ENCODE measurements at regions not wholly inside any gene's neighbourhood (a gene's known extent, or its start where the extent isn't known, plus 50 kb on each side); places are given as distances from the start of the nearest gene placed in this dataset.

DNA sequence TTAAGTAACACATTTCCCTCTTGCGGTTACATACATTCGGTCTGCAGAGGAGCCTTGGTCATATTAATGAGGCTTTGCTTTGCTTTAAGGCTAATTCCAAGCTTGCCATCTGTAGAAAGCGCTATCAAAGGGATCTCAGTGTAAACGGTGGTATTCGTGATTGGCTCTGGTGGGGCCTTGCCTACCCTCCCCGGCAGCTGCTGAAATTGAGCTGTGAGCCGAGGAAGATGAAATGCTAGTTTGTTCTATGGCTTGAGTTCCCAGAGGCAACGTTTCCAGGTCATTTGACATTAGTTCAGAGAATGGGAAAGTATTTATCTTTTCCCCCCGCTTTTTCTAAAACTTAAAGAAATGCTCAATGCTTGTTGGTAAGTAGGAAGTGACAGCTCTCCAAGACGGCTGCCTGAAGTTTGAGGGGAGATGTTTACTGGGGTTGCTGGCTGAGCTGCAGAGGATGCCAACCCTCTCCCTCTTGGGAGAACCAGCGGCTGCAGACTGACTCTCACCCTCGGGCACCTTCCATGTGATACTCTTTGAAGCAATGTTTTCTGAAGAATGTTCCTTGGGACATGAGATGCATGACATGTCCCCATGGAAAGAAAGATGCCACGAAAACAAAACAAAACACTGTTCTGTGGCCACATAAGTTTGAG is 458.7 kb upstream of the EEF2KMT start:
- no peaks in the 10 kb centered on the region for H3K36me3 ChIP-seq (ENCODE audit: control insufficient read depth in 2 of 2, insufficient read depth in 2 of 2, low read length in 1 of 2)
- H3K4me1 ChIP-seq (ENCODE audit: control insufficient read depth in 2 of 2, insufficient read depth in 2 of 2, low read length in 1 of 2): no peaks in the 10 kb centered on the region
- no peak overlapping the region for H3K27ac ChIP-seq (ENCODE audit: low read depth in 2 of 2, low read length in 1 of 2)
- 69 to 70% methylated on average over 13 of the region's 13 CpGs for WGBS, 2 donors
- H3K4me3 ChIP-seq (ENCODE audit: low read depth in 1 of 2, low read length in 2 of 2): no peak overlapping the region
- no peaks in the 10 kb centered on the region for H3K27me3 ChIP-seq (ENCODE audit: control insufficient read depth in 1 of 2, insufficient read depth in 2 of 2, low read length in 2 of 2)
- H3K9me3 ChIP-seq (ENCODE audit: control insufficient read depth in 2 of 2, insufficient read depth in 1 of 2, low read depth in 1 of 2, low read length in 1 of 2): peaks cover 0 to 4% of the 10 kb centered on the region in 2 donors

DNA sequence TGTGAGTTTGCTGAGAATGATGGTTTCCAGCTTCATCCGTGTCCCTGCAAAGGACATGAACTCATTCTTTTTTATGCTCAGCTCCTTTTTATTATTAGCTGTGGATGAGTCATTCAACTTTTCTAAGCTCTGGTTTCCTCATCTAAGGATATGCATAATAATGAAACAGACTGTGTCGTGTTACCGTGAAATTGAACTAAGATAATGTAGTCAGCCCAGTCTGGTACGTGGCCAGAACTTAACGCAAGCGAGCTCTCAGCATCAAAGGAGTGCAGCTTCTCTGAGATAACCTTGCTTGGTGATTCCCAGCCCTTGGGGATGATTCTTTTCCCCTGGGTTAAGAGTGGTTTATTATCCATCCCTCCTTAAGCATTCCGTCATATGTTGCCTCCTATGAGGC is 454.3 kb upstream of the EEF2KMT start:
- WGBS, 2 donors: 49 to 67% methylated on average over 7 of the region's 7 CpGs
- peaks cover 0 to 3% of the 10 kb centered on the region in 2 donors for H3K9me3 ChIP-seq (ENCODE audit: control insufficient read depth in 2 of 2, insufficient read depth in 1 of 2, low read depth in 1 of 2, low read length in 1 of 2)
- no peaks in the 10 kb centered on the region for H3K27me3 ChIP-seq (ENCODE audit: control insufficient read depth in 1 of 2, insufficient read depth in 2 of 2, low read length in 2 of 2)
- H3K27ac ChIP-seq (ENCODE audit: low read depth in 2 of 2, low read length in 1 of 2): no peak overlapping the region
- no peaks in the 10 kb centered on the region for H3K4me1 ChIP-seq (ENCODE audit: control insufficient read depth in 2 of 2, insufficient read depth in 2 of 2, low read length in 1 of 2)
- H3K4me3 ChIP-seq (ENCODE audit: low read depth in 1 of 2, low read length in 2 of 2): no peak overlapping the region
- H3K36me3 ChIP-seq (ENCODE audit: control insufficient read depth in 2 of 2, insufficient read depth in 2 of 2, low read length in 1 of 2): no peaks in the 10 kb centered on the region

DNA sequence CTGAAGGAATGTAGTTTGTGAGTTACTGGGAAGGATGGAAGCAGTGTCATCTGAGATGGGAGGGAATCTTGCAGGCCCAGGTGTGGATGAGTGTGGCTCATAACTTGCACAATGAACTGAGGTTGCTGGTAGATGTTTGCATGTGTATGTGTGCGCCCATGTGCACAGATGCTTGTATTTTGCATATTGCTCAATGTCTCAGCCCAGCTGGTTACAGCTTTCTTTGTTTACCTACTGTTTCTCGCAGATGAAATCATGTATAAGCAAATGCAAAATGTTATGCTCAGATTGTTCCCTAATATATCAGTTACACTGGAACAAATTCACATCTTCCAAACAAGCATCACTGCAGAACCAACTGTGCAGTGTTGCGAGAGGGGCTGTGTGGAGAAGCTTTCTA is 452.2 kb upstream of the EEF2KMT start:
- Histone ChIP-seq H3K27ac (ENCODE audit: low read depth in 2 of 2, low read length in 1 of 2) (no peak overlapping the region), H3K4me1 (ENCODE audit: control insufficient read depth in 2 of 2, insufficient read depth in 2 of 2, low read length in 1 of 2) (no peaks in the 10 kb centered on the region), H3K4me3 (ENCODE audit: low read depth in 1 of 2, low read length in 2 of 2) (no peak overlapping the region), H3K9me3 (ENCODE audit: control insufficient read depth in 2 of 2, insufficient read depth in 1 of 2, low read depth in 1 of 2, low read length in 1 of 2) (peaks cover 0 to 3% of the 10 kb centered on the region in 2 donors), H3K36me3 (ENCODE audit: control insufficient read depth in 2 of 2, insufficient read depth in 2 of 2, low read length in 1 of 2) (no peaks in the 10 kb centered on the region), H3K27me3 (ENCODE audit: control insufficient read depth in 1 of 2, insufficient read depth in 2 of 2, low read length in 2 of 2) (no peaks in the 10 kb centered on the region)
- WGBS, 2 donors: 66 to 70% methylated on average over 3 of the region's 3 CpGs

DNA sequence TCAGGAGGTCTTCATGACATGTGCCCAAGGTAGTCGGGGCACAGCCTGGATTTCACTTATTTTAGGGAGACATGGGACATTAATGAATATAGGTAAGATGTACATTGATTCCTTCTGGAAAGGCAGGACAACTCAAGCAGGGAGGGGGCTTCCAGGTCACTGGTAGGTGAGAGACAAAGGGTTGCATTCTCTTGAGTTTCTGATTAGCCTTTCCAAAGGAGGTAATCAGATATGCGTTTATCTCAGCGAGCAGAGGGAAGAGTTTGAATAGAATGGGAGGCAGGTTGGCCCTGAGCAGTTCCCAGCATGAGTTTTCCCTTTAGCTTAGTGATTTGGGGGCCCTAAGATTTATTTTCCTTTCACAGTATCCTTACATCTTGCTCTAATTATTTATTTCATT is 443.8 kb upstream of the EEF2KMT start:
- Histone ChIP-seq H3K27me3 (ENCODE audit: control insufficient read depth in 1 of 2, insufficient read depth in 2 of 2, low read length in 2 of 2) (no peaks in the 10 kb centered on the region), H3K4me1 (ENCODE audit: control insufficient read depth in 2 of 2, insufficient read depth in 2 of 2, low read length in 1 of 2) (no peaks in the 10 kb centered on the region), H3K27ac (ENCODE audit: low read depth in 2 of 2, low read length in 1 of 2) (no peak overlapping the region), H3K4me3 (ENCODE audit: low read depth in 1 of 2, low read length in 2 of 2) (no peak overlapping the region), H3K36me3 (ENCODE audit: control insufficient read depth in 2 of 2, insufficient read depth in 2 of 2, low read length in 1 of 2) (no peaks in the 10 kb centered on the region), H3K9me3 (ENCODE audit: control insufficient read depth in 2 of 2, insufficient read depth in 1 of 2, low read depth in 1 of 2, low read length in 1 of 2) (no peaks in the 10 kb centered on the region)
- 36 to 56% methylated on average over 3 of the region's 3 CpGs for WGBS, 2 donors

DNA sequence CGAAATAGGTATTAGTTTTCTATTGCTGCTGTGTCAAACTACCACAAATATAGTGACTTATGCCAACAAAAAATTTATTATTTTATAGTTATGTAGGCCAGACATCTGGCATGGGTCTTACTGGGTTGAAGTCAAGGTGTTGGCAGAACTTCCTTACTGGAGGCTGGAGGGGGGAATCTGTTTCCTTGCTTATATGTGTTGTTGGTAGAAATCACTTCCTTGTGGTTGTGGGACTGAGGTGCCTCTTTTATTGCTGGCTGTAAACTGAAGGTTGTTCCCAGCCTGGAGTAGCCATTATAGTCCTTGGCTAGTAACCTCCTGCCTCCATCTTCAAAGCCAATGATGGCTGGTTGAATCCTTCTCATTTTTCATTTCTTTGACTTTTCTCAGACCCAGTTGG is 439.8 kb upstream of the EEF2KMT start:
- H3K27ac ChIP-seq (ENCODE audit: low read depth in 2 of 2, low read length in 1 of 2): no peak overlapping the region
- H3K36me3 ChIP-seq (ENCODE audit: control insufficient read depth in 2 of 2, insufficient read depth in 2 of 2, low read length in 1 of 2): no peaks in the 10 kb centered on the region
- 74 to 87% methylated on average over 1 of the region's 1 CpG for WGBS, 2 donors
- H3K9me3 ChIP-seq (ENCODE audit: control insufficient read depth in 2 of 2, insufficient read depth in 1 of 2, low read depth in 1 of 2, low read length in 1 of 2): peaks cover 0 to 4% of the 10 kb centered on the region in 2 donors
- no peaks in the 10 kb centered on the region for H3K4me1 ChIP-seq (ENCODE audit: control insufficient read depth in 2 of 2, insufficient read depth in 2 of 2, low read length in 1 of 2)
- no peaks in the 10 kb centered on the region for H3K27me3 ChIP-seq (ENCODE audit: control insufficient read depth in 1 of 2, insufficient read depth in 2 of 2, low read length in 2 of 2)
- no peak overlapping the region for H3K4me3 ChIP-seq (ENCODE audit: low read depth in 1 of 2, low read length in 2 of 2)

DNA sequence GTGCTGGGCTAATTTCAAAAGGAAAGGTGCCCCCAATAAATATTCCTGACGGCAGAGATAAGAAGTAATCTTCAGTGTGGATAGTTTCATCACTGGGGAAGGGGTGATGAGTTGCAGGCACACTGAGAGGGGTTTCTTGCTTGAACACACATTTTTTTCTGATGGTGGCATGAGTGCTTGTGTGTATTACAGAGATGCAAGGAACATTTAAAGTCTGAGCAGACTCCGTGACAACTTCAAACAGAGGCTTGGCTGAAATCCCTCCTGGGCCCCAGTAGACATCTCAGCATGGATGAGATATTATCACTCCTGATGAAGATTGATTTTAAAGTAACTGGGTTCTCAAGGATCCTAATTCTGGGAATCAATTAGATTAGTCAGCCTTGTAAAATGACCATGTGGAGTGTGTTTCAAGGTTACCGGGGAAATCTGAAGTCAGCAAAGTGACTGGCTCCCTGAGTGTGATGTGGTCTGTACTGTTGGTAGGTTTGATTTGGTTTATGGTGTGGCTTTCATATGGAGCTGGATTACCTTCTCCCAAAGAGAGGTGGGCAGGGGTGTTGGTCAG is 435.8 kb upstream of the EEF2KMT start:
- peaks cover 0 to 4% of the 10 kb centered on the region in 2 donors for H3K9me3 ChIP-seq (ENCODE audit: control insufficient read depth in 2 of 2, insufficient read depth in 1 of 2, low read depth in 1 of 2, low read length in 1 of 2)
- H3K27me3 ChIP-seq (ENCODE audit: control insufficient read depth in 1 of 2, insufficient read depth in 2 of 2, low read length in 2 of 2): no peaks in the 10 kb centered on the region
- WGBS, 2 donors: 54 to 64% methylated on average over 3 of the region's 3 CpGs
- no peaks in the 10 kb centered on the region for H3K36me3 ChIP-seq (ENCODE audit: control insufficient read depth in 2 of 2, insufficient read depth in 2 of 2, low read length in 1 of 2)
- H3K27ac ChIP-seq (ENCODE audit: low read depth in 2 of 2, low read length in 1 of 2): no peak overlapping the region
- H3K4me3 ChIP-seq (ENCODE audit: low read depth in 1 of 2, low read length in 2 of 2): no peak overlapping the region
- H3K4me1 ChIP-seq (ENCODE audit: control insufficient read depth in 2 of 2, insufficient read depth in 2 of 2, low read length in 1 of 2): no peaks in the 10 kb centered on the region

DNA sequence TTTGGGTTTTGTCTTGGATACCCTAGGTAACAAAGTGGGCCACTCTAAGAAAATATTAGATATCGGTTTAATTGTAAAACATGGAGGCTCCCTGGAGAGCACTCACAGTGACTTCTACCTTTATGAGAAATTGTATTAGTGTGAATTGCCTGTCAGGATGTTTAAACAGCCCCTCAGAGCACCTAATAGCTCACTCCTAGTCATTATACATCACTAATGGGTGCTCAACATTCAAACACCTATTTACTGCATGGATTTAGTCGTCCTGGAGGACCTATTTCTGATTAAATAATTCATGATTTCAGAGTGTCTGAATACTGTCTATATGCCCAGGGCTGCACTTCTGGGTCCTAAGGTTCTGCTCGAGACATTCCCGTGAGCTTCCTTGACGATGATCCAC is 430.2 kb upstream of the EEF2KMT start:
- Histone ChIP-seq H3K4me1 (ENCODE audit: control insufficient read depth in 2 of 2, insufficient read depth in 2 of 2, low read length in 1 of 2) (no peaks in the 10 kb centered on the region), H3K27ac (ENCODE audit: low read depth in 2 of 2, low read length in 1 of 2) (no peak overlapping the region), H3K4me3 (ENCODE audit: low read depth in 1 of 2, low read length in 2 of 2) (no peak overlapping the region), H3K9me3 (ENCODE audit: control insufficient read depth in 2 of 2, insufficient read depth in 1 of 2, low read depth in 1 of 2, low read length in 1 of 2) (peaks cover 0 to 2% of the 10 kb centered on the region in 2 donors), H3K36me3 (ENCODE audit: control insufficient read depth in 2 of 2, insufficient read depth in 2 of 2, low read length in 1 of 2) (no peaks in the 10 kb centered on the region), H3K27me3 (ENCODE audit: control insufficient read depth in 1 of 2, insufficient read depth in 2 of 2, low read length in 2 of 2) (no peaks in the 10 kb centered on the region)
- 81 to 90% methylated on average over 5 of the region's 5 CpGs for WGBS, 2 donors

DNA sequence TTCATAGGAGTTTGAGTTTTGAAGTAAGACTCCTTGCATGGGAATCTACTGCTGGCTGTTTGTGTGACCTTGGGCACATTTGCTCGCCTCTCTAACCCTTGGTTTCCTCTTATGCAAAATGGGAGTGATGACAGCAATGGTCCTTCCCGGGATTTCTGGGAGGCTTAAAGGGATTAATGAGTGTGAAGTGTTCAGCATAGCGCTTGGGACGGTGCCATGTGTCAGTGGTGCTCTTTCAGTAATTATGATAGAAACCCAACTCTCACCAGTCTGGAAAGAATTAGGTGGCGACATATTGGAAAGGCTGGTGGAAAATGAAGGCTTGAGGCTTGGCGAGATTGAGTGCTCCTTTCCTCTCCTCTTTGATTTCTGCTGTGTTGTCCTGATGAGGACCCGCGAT is 429.2 kb upstream of the EEF2KMT start:
- Histone ChIP-seq H3K9me3 (ENCODE audit: control insufficient read depth in 2 of 2, insufficient read depth in 1 of 2, low read depth in 1 of 2, low read length in 1 of 2) (peaks cover 0 to 2% of the 10 kb centered on the region in 2 donors), H3K27ac (ENCODE audit: low read depth in 2 of 2, low read length in 1 of 2) (no peak overlapping the region)
- 73 to 81% methylated on average over 8 of the region's 8 CpGs for WGBS, 2 donors

DNA sequence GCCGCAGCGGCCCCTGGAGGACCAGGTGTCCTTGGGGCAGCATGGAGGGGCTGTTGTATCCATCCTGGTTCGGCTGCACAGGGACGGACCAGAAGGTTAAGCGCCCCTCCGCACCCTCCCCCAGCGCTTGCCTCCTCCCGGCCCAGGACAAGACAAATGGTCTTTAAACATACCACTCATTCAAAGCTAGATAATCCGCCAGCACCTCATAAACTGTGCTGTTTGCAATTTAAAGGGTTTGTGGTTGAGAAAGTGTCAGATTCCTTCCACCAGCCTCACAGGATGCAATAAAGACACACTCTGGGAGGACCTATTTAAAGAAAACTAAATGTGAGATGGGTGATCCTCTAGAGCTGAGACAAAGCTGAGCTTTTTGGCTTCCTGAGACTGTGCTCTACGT is 426.2 kb upstream of the EEF2KMT start:
- Histone ChIP-seq H3K27me3 (ENCODE audit: control insufficient read depth in 1 of 2, insufficient read depth in 2 of 2, low read length in 2 of 2) (no peaks in the 10 kb centered on the region), H3K4me3 (ENCODE audit: low read depth in 1 of 2, low read length in 2 of 2) (no peak overlapping the region), H3K36me3 (ENCODE audit: control insufficient read depth in 2 of 2, insufficient read depth in 2 of 2, low read length in 1 of 2) (no peaks in the 10 kb centered on the region), H3K4me1 (ENCODE audit: control insufficient read depth in 2 of 2, insufficient read depth in 2 of 2, low read length in 1 of 2) (no peaks in the 10 kb centered on the region), H3K27ac (ENCODE audit: low read depth in 2 of 2, low read length in 1 of 2) (no peak overlapping the region), H3K9me3 (ENCODE audit: control insufficient read depth in 2 of 2, insufficient read depth in 1 of 2, low read depth in 1 of 2, low read length in 1 of 2) (peaks cover 0 to 2% of the 10 kb centered on the region in 2 donors)
- WGBS, 2 donors: 17 to 38% methylated on average over 10 of the region's 10 CpGs

More for the DNA sequence above, 429.2 kb upstream of the EEF2KMT start:
- Histone ChIP-seq H3K4me1 (ENCODE audit: control insufficient read depth in 2 of 2, insufficient read depth in 2 of 2, low read length in 1 of 2) (no peaks in the 10 kb centered on the region), H3K4me3 (ENCODE audit: low read depth in 1 of 2, low read length in 2 of 2) (no peak overlapping the region), H3K27me3 (ENCODE audit: control insufficient read depth in 1 of 2, insufficient read depth in 2 of 2, low read length in 2 of 2) (no peaks in the 10 kb centered on the region), H3K36me3 (ENCODE audit: control insufficient read depth in 2 of 2, insufficient read depth in 2 of 2, low read length in 1 of 2) (no peaks in the 10 kb centered on the region)

DNA sequence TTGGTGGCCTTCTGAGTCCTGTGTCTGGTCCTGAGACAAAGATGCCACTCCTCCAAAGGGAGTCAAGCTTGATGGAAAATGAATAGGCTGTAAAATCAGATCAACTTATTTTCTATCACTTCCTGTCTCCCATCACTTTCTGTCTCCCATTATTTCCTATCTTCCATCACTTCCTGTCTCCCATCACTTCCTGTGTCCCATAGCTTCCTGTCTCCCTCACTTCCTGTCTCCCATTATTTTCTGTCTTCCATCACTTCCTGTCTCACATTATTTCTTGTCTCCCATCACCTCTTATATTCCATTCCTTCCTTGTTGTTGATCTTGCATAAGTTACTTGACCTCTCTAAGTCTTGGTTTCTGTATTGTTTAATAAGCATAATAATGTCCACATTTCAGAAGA is 418.5 kb upstream of the EEF2KMT start:
- H3K27ac ChIP-seq (ENCODE audit: low read depth in 2 of 2, low read length in 1 of 2): no peak overlapping the region

More for the DNA sequence above, 418.5 kb upstream of the EEF2KMT start:
- no peaks in the 10 kb centered on the region for H3K4me1 ChIP-seq (ENCODE audit: control insufficient read depth in 2 of 2, insufficient read depth in 2 of 2, low read length in 1 of 2)
- no peaks in the 10 kb centered on the region for H3K27me3 ChIP-seq (ENCODE audit: control insufficient read depth in 1 of 2, insufficient read depth in 2 of 2, low read length in 2 of 2)
- no peak overlapping the region for H3K4me3 ChIP-seq (ENCODE audit: low read depth in 1 of 2, low read length in 2 of 2)
- no peaks in the 10 kb centered on the region for H3K36me3 ChIP-seq (ENCODE audit: control insufficient read depth in 2 of 2, insufficient read depth in 2 of 2, low read length in 1 of 2)
- H3K9me3 ChIP-seq (ENCODE audit: control insufficient read depth in 2 of 2, insufficient read depth in 1 of 2, low read depth in 1 of 2, low read length in 1 of 2): peaks cover 0 to 2% of the 10 kb centered on the region in 2 donors

All from esophagus (tissue), 2 donors.